Neural progenitor cell (in vitro differentiated cells): ENCODE measurements at regions not wholly inside any gene's neighbourhood (a gene's known extent, or its start where the extent isn't known, plus 50 kb on each side); places are given as distances from the start of the nearest gene placed in this dataset.
"Not testable (repeated sequence)": the region's sequence is repeated elsewhere in the genome, so short reads cannot be mapped to it uniquely, and the experiment has no call there.

Experiments used
- DNase-seq: peaks from one replicate; pipeline ENCODE4 v3.0.0-alpha.2; 2016; ENCODE audit warnings: low spot score
- H2AFZ ChIP-seq: fragments of 200-600 bp; sonication (generic); replicated peaks from 2 replicates; pipeline ENCODE4 v1.6.1; 2016; ENCODE audit warnings: antibody characterized with exemption
- H3F3A ChIP-seq: fragments of 200-600 bp; sonication (generic); 2 replicates; pipeline ENCODE4 v1.6.1; 2016; ENCODE audit warnings: antibody characterized with exemption, low read depth
- H3K27ac ChIP-seq: fragments of 200-600 bp; sonication (generic); 2 replicates; pipeline ENCODE4 v1.5.1; 2016; ENCODE audit warnings: mild to moderate bottlenecking
- H3K27me3 ChIP-seq: fragments of 200-600 bp; sonication (generic); 2 replicates; pipeline ENCODE4 v1.6.1; 2016; ENCODE audit warnings: mild to moderate bottlenecking, moderate library complexity
- H3K36me3 ChIP-seq: fragments of 200-600 bp; sonication (generic); 2 replicates; pipeline ENCODE4 v1.5.1; 2016
- H3K4me1 ChIP-seq: fragments of 200-600 bp; sonication (generic); 2 replicates; pipeline ENCODE4 v1.6.1; 2016; ENCODE audit warnings: mixed run types
- H3K4me2 ChIP-seq: fragments of 200-600 bp; sonication (generic); 2 replicates; pipeline ENCODE4 v1.6.1; 2016
- H3K4me3 ChIP-seq: fragments of 200-600 bp; sonication (generic); 2 replicates; pipeline ENCODE4 v1.5.1; 2016
- H3K79me2 ChIP-seq: fragments of 200-600 bp; sonication (generic); 2 replicates; pipeline ENCODE4 v1.6.1; 2016; ENCODE audit warnings: low read depth
- H3K9ac ChIP-seq: fragments of 200-600 bp; sonication (generic); 2 replicates; pipeline ENCODE4 v1.6.1; 2016
- H3K9me3 ChIP-seq: fragments of 200-600 bp; sonication (generic); 2 replicates; pipeline ENCODE4 v1.5.1; 2016; ENCODE audit warnings: low read depth
- H4K20me1 ChIP-seq: fragments of 200-600 bp; sonication (generic); 2 replicates; pipeline ENCODE4 v1.6.1; 2016; ENCODE audit warnings: low read depth
- H3K27ac Mint-ChIP-seq: 3 replicates; pipeline ENCODE4 v1.8.0; 2021; ENCODE audit warnings: mixed read lengths
- H3K27me3 Mint-ChIP-seq: 2 replicates; pipeline ENCODE4 v1.8.0; 2022; ENCODE audit warnings: low read depth, mild to moderate bottlenecking, inconsistent platforms, moderate library complexity, mixed read lengths; ENCODE audit not compliant: insufficient read depth
- H3K36me3 Mint-ChIP-seq: 3 replicates; pipeline ENCODE4 v1.8.0; 2021; ENCODE audit warnings: mixed read lengths
- H3K4me1 Mint-ChIP-seq: 3 replicates; pipeline ENCODE4 v1.8.0; 2021; ENCODE audit warnings: mixed read lengths
- H3K4me3 Mint-ChIP-seq: 3 replicates; pipeline ENCODE4 v1.8.0; 2021; ENCODE audit warnings: mild to moderate bottlenecking, moderate library complexity, mixed read lengths
- H3K9me3 Mint-ChIP-seq: 3 replicates; pipeline ENCODE4 v1.8.0; 2020; ENCODE audit warnings: mixed read lengths
- CTCF ChIP-seq: fragments of 200-600 bp; sonication (generic); IDR thresholded peaks from 2 replicates; pipeline ENCODE4 v1.5.1; 2017; ENCODE audit warnings: antibody characterized with exemption, mild to moderate bottlenecking
- EZH2 ChIP-seq: fragments of 200-600 bp; sonication (generic); IDR thresholded peaks from 2 replicates; pipeline ENCODE4 v1.6.1; 2017; ENCODE audit warnings: antibody characterized with exemption, mild to moderate bottlenecking, moderate library complexity
- EZH2phosphoT487 ChIP-seq: fragments of 200-600 bp; sonication (generic); IDR thresholded peaks from 2 replicates; pipeline ENCODE4 v1.6.1; 2017; ENCODE audit warnings: antibody characterized with exemption

GRCh38 chr10:71908998-71909397 lies 55.2 kb upstream of the CHST3 start:
- no peaks in the 10 kb centered on the region for H3K4me1 ChIP-seq
- Mint-ChIP-seq H3K9me3 (peaks cover 7% of the 10 kb centered on the region), H3K27me3 (peaks cover 7% of the 10 kb centered on the region), H3K27ac (no peak overlapping the region), H3K36me3 (no peaks in the 10 kb centered on the region), H3K4me1 (peaks cover 6% of the 10 kb centered on the region), H3K4me3 (no peak overlapping the region)
- H3K27ac ChIP-seq: no peak overlapping the region
- H2AFZ ChIP-seq: no peak overlapping the region
- H3K79me2 ChIP-seq: no peaks in the 10 kb centered on the region
- no peaks in the 10 kb centered on the region for H3K36me3 ChIP-seq
- no peak overlapping the region for H3K4me3 ChIP-seq
- no peaks in the 10 kb centered on the region for H3K9me3 ChIP-seq
- H4K20me1 ChIP-seq: no peaks in the 10 kb centered on the region
- no peak overlapping the region for H3K4me2 ChIP-seq
- H3F3A ChIP-seq: no peaks in the 10 kb centered on the region
- TF ChIP-seq EZH2 (no peak), EZH2phosphoT487 (no peak), CTCF (no peak)
- H3K9ac ChIP-seq: no peak overlapping the region
- DNase-seq: no peak
- no peaks in the 10 kb centered on the region for H3K27me3 ChIP-seq

- TF ChIP-seq EZH2phosphoT487 (no peak), CTCF (no peak), EZH2 (no peak)
- Histone ChIP-seq H3K79me2 (no peaks in the 10 kb centered on the region), H3K27ac (no peak overlapping the region), H3K36me3 (no peaks in the 10 kb centered on the region), H3K9me3 (no peaks in the 10 kb centered on the region), H3F3A (no peaks in the 10 kb centered on the region), H3K9ac (no peak overlapping the region), H3K4me1 (no peaks in the 10 kb centered on the region), H3K4me3 (no peak overlapping the region), H3K27me3 (no peaks in the 10 kb centered on the region), H2AFZ (no peak overlapping the region), H4K20me1 (no peaks in the 10 kb centered on the region), H3K4me2 (no peak overlapping the region)
- H3K4me1 Mint-ChIP-seq: no peaks in the 10 kb centered on the region
- H3K27ac Mint-ChIP-seq: no peak overlapping the region
- H3K36me3 Mint-ChIP-seq: no peaks in the 10 kb centered on the region
- no peaks in the 10 kb centered on the region for H3K9me3 Mint-ChIP-seq
- H3K4me3 Mint-ChIP-seq: no peak overlapping the region
- H3K27me3 Mint-ChIP-seq: peaks cover 10% of the 10 kb centered on the region
- no peak for DNase-seq
Observed at GRCh38 chr10:71905164-71905563, 54.1 kb upstream of the PSAP start.

- not testable (repeated sequence) for H3K9me3 Mint-ChIP-seq, H3K36me3 Mint-ChIP-seq, H3K27me3 ChIP-seq, H3K36me3 ChIP-seq, H3K4me3 ChIP-seq, H3K4me1 ChIP-seq, H3F3A ChIP-seq, H3K9ac ChIP-seq, H3K27ac Mint-ChIP-seq, H3K27me3 Mint-ChIP-seq, H3K9me3 ChIP-seq, H4K20me1 ChIP-seq, H3K79me2 ChIP-seq, H2AFZ ChIP-seq, H3K4me3 Mint-ChIP-seq, H3K27ac ChIP-seq, DNase-seq, H3K4me1 Mint-ChIP-seq, H3K4me2 ChIP-seq
Observed at GRCh38 chr10:71903636-71904250, 52.7 kb upstream of the PSAP start.

- peak overlapping the region; percentile 74 for H3K27ac Mint-ChIP-seq
- Histone ChIP-seq H3K36me3 (no peaks in the 10 kb centered on the region), H2AFZ (no peak overlapping the region), H3K79me2 (no peaks in the 10 kb centered on the region), H3K4me3 (no peak overlapping the region), H3F3A (no peaks in the 10 kb centered on the region), H3K4me1 (no peaks in the 10 kb centered on the region), H4K20me1 (no peaks in the 10 kb centered on the region), H3K4me2 (no peak overlapping the region), H3K9ac (no peak overlapping the region), H3K9me3 (no peaks in the 10 kb centered on the region), H3K27me3 (no peaks in the 10 kb centered on the region), H3K27ac (no peak overlapping the region)
- H3K27me3 Mint-ChIP-seq: peaks cover 16% of the 10 kb centered on the region
- peaks cover 4% of the 10 kb centered on the region for H3K9me3 Mint-ChIP-seq
- no peak for TF ChIP-seq EZH2
- no peak for TF ChIP-seq EZH2phosphoT487
- TF ChIP-seq CTCF: no peak
- H3K4me3 Mint-ChIP-seq: no peak overlapping the region
- no peaks in the 10 kb centered on the region for H3K36me3 Mint-ChIP-seq
- H3K4me1 Mint-ChIP-seq: peaks cover 2% of the 10 kb centered on the region
- no peak for DNase-seq
Observed at GRCh38 chr10:71902351-71902750, 51.3 kb upstream of the PSAP start.
